ENCODE measurements at regions not wholly inside any gene's neighbourhood (a gene's known extent, or its start where the extent isn't known, plus 50 kb on each side); places are given as distances from the start of the nearest gene placed in this dataset.

DNA sequence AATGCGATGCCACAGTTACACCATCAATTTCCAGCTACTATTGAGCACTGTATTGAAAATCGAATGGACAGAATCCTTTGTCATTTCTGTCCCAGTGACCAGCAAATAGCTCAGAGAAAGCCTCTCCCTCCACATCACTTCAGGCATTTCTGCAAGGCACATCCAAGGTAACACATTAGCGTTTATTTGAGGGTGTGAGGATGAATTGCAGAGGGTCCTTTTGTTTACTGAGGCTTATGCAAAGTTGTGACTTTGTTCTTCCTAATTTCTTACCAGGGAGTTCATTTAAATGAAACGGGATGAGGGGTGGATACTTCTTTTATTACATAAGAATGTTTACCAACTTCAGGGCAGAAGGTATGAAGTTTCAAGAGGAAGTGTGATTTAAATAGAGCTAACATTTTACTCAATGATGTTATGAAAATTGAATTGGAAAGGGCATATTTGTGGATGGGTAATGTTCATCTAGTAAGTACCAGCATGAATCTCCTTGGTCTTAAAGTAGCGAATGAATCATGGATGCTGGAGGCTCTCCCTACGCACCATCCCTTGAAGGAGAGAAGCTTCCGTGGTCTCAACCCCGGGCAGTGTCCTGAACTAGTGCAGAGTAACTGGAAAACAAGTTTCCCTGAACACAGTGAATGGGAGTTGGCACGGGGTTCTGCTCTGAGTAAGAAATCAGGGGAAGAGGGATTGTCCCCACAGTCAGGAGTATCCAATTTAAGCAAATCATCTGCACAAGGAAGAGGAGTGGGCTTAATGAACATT lies 756.5 kb downstream of the GALR1 start:
- TF ChIP-seq POLR2A (IDR thresholded peaks at IDR 0.05): no peak
- TF ChIP-seq, protein P1, sequence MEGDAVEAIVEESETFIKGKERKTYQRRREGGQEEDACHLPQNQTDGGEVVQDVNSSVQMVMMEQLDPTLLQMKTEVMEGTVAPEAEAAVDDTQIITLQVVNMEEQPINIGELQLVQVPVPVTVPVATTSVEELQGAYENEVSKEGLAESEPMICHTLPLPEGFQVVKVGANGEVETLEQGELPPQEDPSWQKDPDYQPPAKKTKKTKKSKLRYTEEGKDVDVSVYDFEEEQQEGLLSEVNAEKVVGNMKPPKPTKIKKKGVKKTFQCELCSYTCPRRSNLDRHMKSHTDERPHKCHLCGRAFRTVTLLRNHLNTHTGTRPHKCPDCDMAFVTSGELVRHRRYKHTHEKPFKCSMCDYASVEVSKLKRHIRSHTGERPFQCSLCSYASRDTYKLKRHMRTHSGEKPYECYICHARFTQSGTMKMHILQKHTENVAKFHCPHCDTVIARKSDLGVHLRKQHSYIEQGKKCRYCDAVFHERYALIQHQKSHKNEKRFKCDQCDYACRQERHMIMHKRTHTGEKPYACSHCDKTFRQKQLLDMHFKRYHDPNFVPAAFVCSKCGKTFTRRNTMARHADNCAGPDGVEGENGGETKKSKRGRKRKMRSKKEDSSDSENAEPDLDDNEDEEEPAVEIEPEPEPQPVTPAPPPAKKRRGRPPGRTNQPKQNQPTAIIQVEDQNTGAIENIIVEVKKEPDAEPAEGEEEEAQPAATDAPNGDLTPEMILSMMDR (IDR thresholded peaks at IDR 0.05): no peak
- TF ChIP-seq POLR2AphosphoS5 (IDR thresholded peaks at IDR 0.05): no peak
- TF ChIP-seq EP300 (IDR thresholded peaks at IDR 0.05): no peak
